Keratinocyte (primary cell): ENCODE measurements at regions not wholly inside any gene's neighbourhood (a gene's known extent, or its start where the extent isn't known, plus 50 kb on each side); places are given as distances from the start of the nearest gene placed in this dataset.

Experiments
- DNase-seq: peaks from one replicate; pipeline ENCODE4 v3.0.0-alpha.2; 2011; ENCODE audit warnings: low read depth, missing footprints, low spot score
- FAIRE-seq: peaks from 2 replicates; lab custom pipeline; 2011; peaks lifted over from hg19 to GRCh38; lab: Jason Lieb, UNC
- H2AFZ ChIP-seq: 2 replicates; pipeline ENCODE4 v1.6.0; 2012; ENCODE audit warnings: low read length, control low read depth, inconsistent platforms; ENCODE audit not compliant: control insufficient read depth
- H3K27ac ChIP-seq: 2 replicates; pipeline ENCODE4 v1.5.1; 2011; ENCODE audit warnings: low read length; ENCODE audit not compliant: control insufficient read depth, insufficient read depth
- H3K27me3 ChIP-seq: 3 replicates; pipeline ENCODE4 v1.6.0; 2011; ENCODE audit warnings: low read length; ENCODE audit not compliant: control insufficient read depth, insufficient read depth; ENCODE audit errors: extremely low read depth
- H3K36me3 ChIP-seq, 2 experiments: 2 replicates in 1 of 2; 3 replicates in 1 of 2; pipeline ENCODE4 v1.5.1; 2011; ENCODE audit warnings: low read length in 2 of 2, mild to moderate bottlenecking in 1 of 2; ENCODE audit not compliant: control insufficient read depth in 2 of 2, insufficient read depth in 2 of 2; ENCODE audit errors: extremely low read depth in 1 of 2
- H3K4me1 ChIP-seq: 3 replicates; pipeline ENCODE4 v1.5.1; 2011; ENCODE audit warnings: low read length; ENCODE audit not compliant: control insufficient read depth, insufficient read depth; ENCODE audit errors: extremely low read depth
- H3K4me2 ChIP-seq: 3 replicates; pipeline ENCODE4 v1.6.0; 2011; ENCODE audit warnings: low read depth, low read length; ENCODE audit not compliant: control insufficient read depth, insufficient read depth; ENCODE audit errors: extremely low read depth
- H3K4me3 ChIP-seq, 3 experiments: fragments of 200-600 bp in 1 of 3; sonication (generic) in 1 of 3; 2 replicates in 2 of 3; 3 replicates in 1 of 3; pipeline ENCODE4 v1.5.1; 2011 to 2016; ENCODE audit warnings: low read length in 3 of 3, mild to moderate bottlenecking in 3 of 3, control low read depth in 2 of 3, inconsistent platforms in 1 of 3, low read depth in 1 of 3, mixed read lengths in 1 of 3, mixed run types in 1 of 3, moderate library complexity in 1 of 3; ENCODE audit not compliant: control insufficient read depth in 2 of 3, insufficient read depth in 2 of 3; ENCODE audit errors: extremely low read depth in 1 of 3
- H3K79me2 ChIP-seq: 2 replicates; pipeline ENCODE4 v1.6.0; 2012; ENCODE audit warnings: low read length; ENCODE audit not compliant: control insufficient read depth, insufficient read depth
- H3K9ac ChIP-seq: 3 replicates; pipeline ENCODE4 v1.6.0; 2011; ENCODE audit warnings: low read length; ENCODE audit not compliant: control insufficient read depth, insufficient read depth; ENCODE audit errors: extremely low read depth
- H3K9me1 ChIP-seq: 3 replicates; pipeline ENCODE4 v1.6.0; 2011; ENCODE audit warnings: low read length; ENCODE audit not compliant: control insufficient read depth, insufficient read depth; ENCODE audit errors: extremely low read depth
- H3K9me3 ChIP-seq: 2 replicates; pipeline ENCODE4 v1.5.1; 2012; ENCODE audit warnings: low read depth, low read length; ENCODE audit not compliant: control insufficient read depth
- H4K20me1 ChIP-seq: 3 replicates; pipeline ENCODE4 v1.6.0; 2011; ENCODE audit warnings: low read length; ENCODE audit not compliant: control insufficient read depth, insufficient read depth; ENCODE audit errors: extremely low read depth
- EZH2 ChIP-seq: IDR thresholded peaks from one replicate; pipeline ENCODE4 v1.6.1; 2012; ENCODE audit warnings: inconsistent platforms, mild to moderate bottlenecking, low read length, moderate library complexity
- dilution Hi-C: fragments of 300-500 bp; cut with MboI; formaldehyde crosslinking; loops from one replicate; pipeline ENCODE4 v1.7.0; 2020; ENCODE audit warnings: low sequenced_read_pairs; ENCODE audit not compliant: extremely low pct_ligation_motif_present
- TF ChIP-seq, protein P1 (sequence below), 3 experiments: IDR thresholded peaks in 1 of 3; conservative IDR thresholded peaks in 1 of 3; optimal IDR thresholded peaks in 1 of 3; 2 replicates in 2 of 3; 3 replicates in 1 of 3; pipeline versions ENCODE3 to v1.5.1; 2011; ENCODE audit warnings: low read length in 3 of 3, mild to moderate bottlenecking in 3 of 3, moderate library complexity in 2 of 3, control low read depth in 1 of 3, inconsistent platforms in 1 of 3; ENCODE audit not compliant: insufficient read depth in 2 of 3; ENCODE audit errors: extremely low read depth in 1 of 3

DNA sequence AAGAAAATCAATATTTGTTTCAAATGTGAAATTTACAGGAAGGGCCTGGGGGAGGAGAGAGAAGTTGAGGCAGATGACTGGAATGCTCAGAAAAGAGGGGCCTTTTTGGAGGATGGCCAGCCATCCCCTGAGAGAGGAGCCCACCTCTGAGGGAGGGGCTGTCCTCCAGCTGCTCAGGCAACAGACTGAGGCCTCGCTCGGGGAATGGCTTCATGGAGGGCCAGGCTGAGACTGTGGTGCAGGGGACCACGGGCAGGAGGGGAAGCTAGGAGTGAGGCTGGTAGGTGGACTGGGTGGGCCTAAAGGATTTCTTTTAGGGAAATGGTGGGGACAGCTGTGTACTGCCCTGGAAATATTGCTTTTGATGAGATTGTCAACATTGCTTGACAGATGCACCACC lies 73.5 kb upstream of the CADM1 start:
- Histone ChIP-seq H2AFZ (no peak overlapping the region), H3K4me2 (no peak overlapping the region), H3K9ac (no peak overlapping the region), H3K27ac (no peak overlapping the region), H3K9me3 (no peaks in the 10 kb centered on the region), H3K4me1 (peaks cover 7% of the 10 kb centered on the region), H3K79me2 (no peaks in the 10 kb centered on the region), H3K36me3 (no peaks in the 10 kb centered on the region), H4K20me1 (no peaks in the 10 kb centered on the region), H3K27me3 (no peaks in the 10 kb centered on the region), H3K9me1 (no peaks in the 10 kb centered on the region), H3K4me3 (no peak overlapping the region)
- DNase-seq (no peak), FAIRE-seq (no peak)
- TF ChIP-seq EZH2, result no peak
- TF ChIP-seq, protein P1, sequence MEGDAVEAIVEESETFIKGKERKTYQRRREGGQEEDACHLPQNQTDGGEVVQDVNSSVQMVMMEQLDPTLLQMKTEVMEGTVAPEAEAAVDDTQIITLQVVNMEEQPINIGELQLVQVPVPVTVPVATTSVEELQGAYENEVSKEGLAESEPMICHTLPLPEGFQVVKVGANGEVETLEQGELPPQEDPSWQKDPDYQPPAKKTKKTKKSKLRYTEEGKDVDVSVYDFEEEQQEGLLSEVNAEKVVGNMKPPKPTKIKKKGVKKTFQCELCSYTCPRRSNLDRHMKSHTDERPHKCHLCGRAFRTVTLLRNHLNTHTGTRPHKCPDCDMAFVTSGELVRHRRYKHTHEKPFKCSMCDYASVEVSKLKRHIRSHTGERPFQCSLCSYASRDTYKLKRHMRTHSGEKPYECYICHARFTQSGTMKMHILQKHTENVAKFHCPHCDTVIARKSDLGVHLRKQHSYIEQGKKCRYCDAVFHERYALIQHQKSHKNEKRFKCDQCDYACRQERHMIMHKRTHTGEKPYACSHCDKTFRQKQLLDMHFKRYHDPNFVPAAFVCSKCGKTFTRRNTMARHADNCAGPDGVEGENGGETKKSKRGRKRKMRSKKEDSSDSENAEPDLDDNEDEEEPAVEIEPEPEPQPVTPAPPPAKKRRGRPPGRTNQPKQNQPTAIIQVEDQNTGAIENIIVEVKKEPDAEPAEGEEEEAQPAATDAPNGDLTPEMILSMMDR (optimal IDR thresholded peaks at IDR 0.05 in 1 of 3, IDR thresholded peaks at IDR 0.05 in 1 of 3, conservative IDR thresholded peaks at IDR 0.05 in 1 of 3; ENCODE audit: extremely low read depth in 1 of 3, insufficient read depth in 2 of 3, low read length in 3 of 3), result no peak
- dilution Hi-C loops, result no loop called here

DNA sequence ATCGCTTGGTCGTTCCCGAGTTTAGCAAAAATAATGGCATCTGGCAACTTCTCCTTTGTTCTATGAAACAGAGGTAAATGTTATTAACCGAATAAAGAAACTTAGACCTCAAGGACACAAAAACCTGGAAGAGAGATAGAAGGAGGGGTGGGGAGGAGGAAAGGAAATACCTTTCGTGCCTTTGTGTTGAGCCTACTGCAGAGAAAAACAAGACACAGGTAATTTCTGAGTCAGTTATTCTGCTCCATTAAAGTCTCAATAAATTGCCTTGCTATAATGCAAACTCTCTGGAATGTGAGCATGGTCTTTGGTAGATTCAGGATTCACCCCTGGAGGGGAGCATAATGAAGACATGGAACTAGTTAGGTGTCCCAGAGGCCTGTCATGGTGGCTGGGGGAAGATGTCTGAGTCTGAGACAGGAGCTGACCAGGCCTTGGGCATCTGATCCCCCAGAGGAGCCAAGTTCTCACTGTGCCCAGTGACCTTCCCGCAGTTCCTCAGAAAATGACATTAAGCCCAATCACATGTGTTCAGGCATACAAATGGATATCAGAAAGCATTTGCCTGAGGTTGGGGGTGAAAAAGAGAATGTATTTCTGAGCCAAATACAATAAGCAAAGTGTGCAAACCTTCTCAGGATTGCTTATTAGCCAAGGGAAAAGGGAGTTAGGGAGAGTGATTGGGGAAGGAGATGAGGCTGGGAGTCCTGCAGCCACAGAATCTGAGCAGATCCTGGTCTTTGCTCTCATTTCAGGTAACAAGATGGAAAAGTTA lies 72.6 kb upstream of the CADM1 start:
- Histone ChIP-seq H3K4me2 (no peak overlapping the region), H3K79me2 (no peaks in the 10 kb centered on the region), H3K9me1 (no peaks in the 10 kb centered on the region), H4K20me1 (no peaks in the 10 kb centered on the region), H3K27ac (no peak overlapping the region), H3K9me3 (no peaks in the 10 kb centered on the region), H3K4me3 (no peak overlapping the region), H3K4me1 (peaks cover 5% of the 10 kb centered on the region), H2AFZ (no peak overlapping the region), H3K9ac (no peak overlapping the region), H3K27me3 (no peaks in the 10 kb centered on the region), H3K36me3 (no peaks in the 10 kb centered on the region)
- no peak for DNase-seq
- dilution Hi-C loops, result no loop called here
- TF ChIP-seq, protein P1 (optimal IDR thresholded peaks at IDR 0.05 in 1 of 3, IDR thresholded peaks at IDR 0.05 in 1 of 3, conservative IDR thresholded peaks at IDR 0.05 in 1 of 3; ENCODE audit: extremely low read depth in 1 of 3, insufficient read depth in 2 of 3, low read length in 3 of 3), result no peak
- TF ChIP-seq EZH2, result no peak
- FAIRE-seq, result no peak
